ENCODE measurements at regions not wholly inside any gene's neighbourhood (a gene's known extent, or its start where the extent isn't known, plus 50 kb on each side); places are given as distances from the start of the nearest gene placed in this dataset.

DNA sequence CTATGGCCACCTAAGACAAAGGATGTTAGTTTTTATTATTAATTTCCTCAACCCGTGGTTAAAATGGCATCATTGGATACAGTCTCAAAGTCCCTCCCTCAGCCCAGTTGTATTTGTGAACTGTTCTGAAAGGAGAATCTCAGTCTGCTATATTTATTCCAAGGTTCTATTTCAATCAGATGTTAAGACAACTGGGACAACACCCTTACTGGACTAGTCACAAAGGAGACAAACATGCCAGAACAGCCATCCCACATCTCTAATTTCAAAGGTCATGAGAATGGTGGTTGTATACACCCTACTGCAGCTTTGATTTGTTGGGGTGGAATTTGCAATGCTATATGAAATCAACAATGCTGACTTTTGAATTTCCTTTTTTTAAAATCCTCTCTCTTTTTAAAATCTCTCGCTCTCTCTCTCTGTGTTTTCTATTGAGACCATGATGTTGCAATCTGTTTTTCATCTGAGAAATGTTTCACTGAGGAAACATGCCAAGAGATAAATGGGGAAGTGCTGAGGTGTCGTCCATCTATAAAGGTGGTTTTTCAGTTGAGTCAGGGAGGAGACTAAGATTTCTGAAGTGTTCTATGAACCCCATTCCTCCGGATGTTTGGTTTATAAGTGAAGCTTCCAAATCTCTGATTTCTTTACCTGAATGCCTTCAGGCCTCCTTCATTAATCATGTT is 201.5 kb upstream of the GATB start:
- DNase-seq (ENCODE audit: low read depth, low spot score): no peak
- in situ Hi-C loops (cut with HindIII; ENCODE audit: low pct_unique_long_range_greater_than_20kb, low sequenced_read_pairs): no loop called here

DNA sequence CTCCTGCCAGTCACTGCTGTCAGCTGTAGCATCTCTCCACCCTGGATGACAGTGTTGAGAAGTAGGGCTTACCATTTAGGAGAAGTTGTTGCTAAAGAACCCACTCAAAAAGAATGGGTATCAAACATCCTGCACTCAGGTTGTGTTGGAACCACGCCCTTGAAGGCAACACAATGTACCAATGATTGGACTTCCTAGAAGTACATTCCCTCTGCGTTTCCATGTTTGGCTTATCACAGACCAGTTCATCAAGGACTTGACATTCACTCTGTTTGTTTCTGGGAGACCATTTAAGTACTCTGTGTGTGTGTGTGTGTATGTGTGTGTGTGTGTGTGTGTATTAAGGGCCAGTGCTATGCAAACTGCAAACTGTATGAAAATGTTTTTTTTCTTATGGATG is 200.6 kb upstream of the GATB start:
- in situ Hi-C loops (cut with HindIII; ENCODE audit: low pct_unique_long_range_greater_than_20kb, low sequenced_read_pairs): no loop called here
- DNase-seq (ENCODE audit: low read depth, low spot score): no peak

- in situ Hi-C loops (cut with HindIII; ENCODE audit: low pct_unique_long_range_greater_than_20kb, low sequenced_read_pairs): no loop called here
These were observed 199.8 kb upstream of the GATB start for GRCh38 chr4:151960449-151961230.

DNA sequence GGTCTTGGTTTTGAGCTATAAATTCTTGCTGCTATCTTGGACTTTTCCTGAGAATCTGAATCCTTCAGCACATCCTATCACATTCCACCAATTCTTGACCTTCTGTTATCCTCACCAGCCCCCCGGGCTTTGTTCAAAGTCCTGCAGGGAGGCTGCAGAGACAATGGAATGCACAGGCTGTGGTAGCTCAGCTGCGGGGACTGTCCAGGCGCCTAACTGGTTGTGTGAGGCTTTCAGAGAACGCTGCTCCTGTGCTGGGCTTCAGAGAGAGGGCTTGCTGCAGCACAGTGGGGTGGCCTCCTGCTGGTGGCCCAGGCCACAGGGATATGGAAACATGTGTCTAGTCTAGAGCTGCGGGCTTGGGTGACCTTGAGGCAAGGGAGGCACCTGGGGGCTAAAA is 196.3 kb upstream of the GATB start:
- in situ Hi-C loops (cut with HindIII; ENCODE audit: low pct_unique_long_range_greater_than_20kb, low sequenced_read_pairs): no loop called here
- no peak for DNase-seq (ENCODE audit: low read depth, low spot score)

More at GRCh38 chr4:151960449-151961230, 199.8 kb upstream of the GATB start:
- no peak for DNase-seq (ENCODE audit: low read depth, low spot score)

DNA sequence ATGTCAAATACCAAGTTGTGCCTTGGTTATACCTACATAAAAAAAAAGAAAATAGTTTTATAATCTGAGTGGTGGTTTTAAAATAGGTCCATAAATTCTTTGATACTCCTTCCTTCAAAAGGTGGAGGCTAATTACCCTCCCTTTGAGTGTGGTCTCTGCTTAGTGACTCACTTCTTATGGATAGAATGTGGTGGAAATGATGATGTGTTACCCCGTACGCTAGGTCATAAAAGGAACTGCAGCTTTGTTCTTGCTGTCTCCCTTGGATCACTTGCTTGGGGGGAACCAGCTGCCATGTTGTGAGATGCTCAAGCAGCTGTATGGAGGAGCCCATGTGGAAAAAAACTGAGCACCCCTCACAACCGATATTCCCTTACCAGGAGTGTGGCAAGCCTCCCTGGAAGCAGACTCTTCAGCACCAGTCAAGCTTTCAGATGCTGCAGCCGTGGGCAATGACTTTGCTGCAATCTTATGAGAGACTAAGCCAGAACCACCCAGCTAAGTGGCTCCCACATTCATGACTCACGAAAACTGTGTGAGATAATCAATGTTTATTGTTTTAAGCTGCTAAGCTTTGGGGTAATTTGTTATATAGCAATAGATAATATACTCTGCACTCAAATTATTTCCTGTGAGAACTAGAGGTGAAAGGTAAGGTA is 195.0 kb upstream of the GATB start:
- in situ Hi-C loops (cut with HindIII; ENCODE audit: low pct_unique_long_range_greater_than_20kb, low sequenced_read_pairs): no loop called here
- no peak for DNase-seq (ENCODE audit: low read depth, low spot score)

DNA sequence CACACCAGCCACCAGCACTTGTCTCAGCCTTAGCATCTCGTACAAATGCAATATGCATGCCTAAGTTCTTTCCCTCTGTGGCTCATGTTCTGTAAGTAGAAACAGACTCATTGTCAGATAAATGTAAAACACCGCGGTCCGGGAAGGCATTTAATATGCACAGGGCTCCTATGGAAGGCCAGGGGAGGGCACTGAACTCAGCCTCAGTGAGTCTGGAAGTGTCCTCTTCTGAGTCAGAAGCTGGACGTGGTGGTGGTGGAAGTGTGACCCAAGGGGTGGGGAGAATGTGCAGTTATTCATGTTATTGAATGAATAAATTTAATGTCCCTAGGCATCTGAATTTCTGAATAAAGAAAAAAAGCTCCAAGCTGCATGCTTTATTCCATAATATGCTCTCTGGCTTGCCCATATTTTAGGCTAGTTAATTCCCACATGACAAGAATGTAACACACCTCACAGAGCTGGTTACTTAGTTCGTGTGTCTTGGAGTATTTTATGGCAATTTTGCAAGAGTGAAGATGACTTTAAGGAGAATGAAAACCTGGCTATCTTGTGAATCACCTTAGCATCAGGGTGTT is 193.1 kb upstream of the GATB start:
- no peak for DNase-seq (ENCODE audit: low read depth, low spot score)
- in situ Hi-C loops (cut with HindIII; ENCODE audit: low pct_unique_long_range_greater_than_20kb, low sequenced_read_pairs): no loop called here

DNA sequence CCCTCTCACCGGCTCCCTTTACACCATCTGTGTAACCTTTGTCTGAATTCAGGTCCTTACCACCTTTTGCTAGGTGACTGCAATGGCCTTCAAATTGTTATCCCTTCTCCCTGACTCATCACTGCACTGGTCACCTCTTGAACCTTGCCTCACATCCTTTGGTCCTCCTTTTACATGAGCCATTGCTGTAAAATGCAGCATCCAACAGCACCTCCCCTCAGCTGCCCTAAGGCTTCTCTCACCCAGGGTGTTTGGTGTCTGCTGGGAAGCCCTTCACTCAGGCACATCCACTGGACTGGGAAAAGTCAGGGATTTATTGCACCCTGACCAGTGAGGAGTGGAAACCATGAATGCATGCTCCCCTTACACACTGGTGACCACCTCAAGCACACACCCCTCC is 192.5 kb upstream of the GATB start:
- in situ Hi-C loops (cut with HindIII; ENCODE audit: low pct_unique_long_range_greater_than_20kb, low sequenced_read_pairs): no loop called here
- no peak for DNase-seq (ENCODE audit: low read depth, low spot score)

DNA sequence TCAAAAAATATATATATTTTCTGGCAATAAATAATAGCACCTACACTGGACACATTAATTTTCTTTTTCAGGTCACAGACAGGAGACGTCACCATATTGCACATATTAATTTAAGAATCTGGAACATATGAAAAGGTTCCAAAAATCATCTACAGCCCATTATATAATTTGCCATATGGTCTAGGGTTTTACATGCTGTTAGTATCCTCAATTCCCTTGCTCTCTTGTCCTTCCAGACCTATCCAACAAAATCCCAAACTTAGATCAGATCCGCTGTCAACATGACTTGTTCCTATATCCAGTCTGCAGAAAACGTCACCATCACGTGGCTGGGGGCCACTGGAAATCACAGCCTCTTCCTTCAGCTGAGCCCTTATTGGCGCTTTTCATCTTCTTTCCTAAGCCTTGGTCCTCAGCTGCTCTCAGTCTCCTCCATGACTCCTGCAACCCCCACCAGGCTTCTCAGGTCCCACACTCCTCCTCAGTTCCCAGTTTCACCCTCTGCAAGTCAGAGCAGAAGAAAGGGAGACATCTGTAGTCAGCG is 192.0 kb upstream of the GATB start:
- in situ Hi-C loops (cut with HindIII; ENCODE audit: low pct_unique_long_range_greater_than_20kb, low sequenced_read_pairs): no loop called here
- no peak for DNase-seq (ENCODE audit: low read depth, low spot score)

GRCh38 chr4:151952137-151952536 is 191.3 kb upstream of the GATB start:
- DNase-seq (ENCODE audit: low read depth, low spot score): no peak
- in situ Hi-C loops (cut with HindIII; ENCODE audit: low pct_unique_long_range_greater_than_20kb, low sequenced_read_pairs): no loop called here

DNA sequence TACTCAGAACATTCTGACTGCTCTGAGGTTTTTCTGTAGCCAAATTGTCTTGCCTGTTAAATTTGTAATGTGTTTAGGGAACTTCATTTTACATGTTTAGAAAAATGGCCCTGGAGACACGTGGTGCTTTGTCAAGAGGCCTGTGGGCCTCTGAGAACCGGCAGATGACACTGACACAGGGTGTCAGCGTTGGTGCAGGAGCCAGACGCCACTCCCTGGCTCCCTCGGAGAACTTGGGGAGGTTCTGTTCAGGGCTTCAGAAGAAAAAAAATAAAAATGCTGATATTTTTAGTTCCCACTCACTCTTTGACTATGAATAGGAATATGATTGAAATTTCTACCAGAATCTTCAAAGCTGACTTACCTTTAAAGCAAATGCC is 190.9 kb upstream of the GATB start:
- in situ Hi-C loops (cut with HindIII; ENCODE audit: low pct_unique_long_range_greater_than_20kb, low sequenced_read_pairs): no loop called here
- DNase-seq (ENCODE audit: low read depth, low spot score): no peak

DNA sequence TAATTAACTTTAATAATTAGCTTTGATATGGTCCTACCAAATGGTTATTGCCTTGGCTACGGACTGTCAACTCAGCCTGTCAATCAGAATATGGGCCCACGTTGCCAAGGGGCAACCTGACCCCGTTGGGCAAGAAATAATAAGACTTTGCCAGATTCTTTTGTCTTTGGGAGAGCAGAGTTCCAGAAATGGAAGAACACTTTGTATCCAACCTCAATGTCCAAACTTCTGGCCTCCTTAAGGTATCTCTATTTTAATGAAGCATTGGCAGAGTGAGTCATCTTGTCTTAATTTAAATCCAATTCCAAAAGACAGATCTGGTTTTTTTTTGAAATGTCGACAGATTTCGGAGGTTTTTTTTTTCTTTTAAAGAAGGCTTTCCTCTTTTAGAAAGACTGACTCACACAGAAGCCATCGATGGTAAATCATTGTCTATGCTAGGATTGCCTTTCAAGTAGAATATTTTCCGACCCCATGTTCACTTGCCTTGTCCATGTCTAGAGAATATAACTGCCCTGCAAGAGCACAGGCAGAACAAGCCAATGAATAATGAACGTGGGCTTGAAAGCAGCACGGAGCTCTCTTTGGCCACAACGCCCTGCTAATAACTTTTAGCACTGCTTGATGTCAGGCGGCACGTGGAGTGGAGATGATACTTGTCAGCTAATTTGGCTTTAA is 190.3 kb upstream of the GATB start:
- in situ Hi-C loops (cut with HindIII; ENCODE audit: low pct_unique_long_range_greater_than_20kb, low sequenced_read_pairs): no loop called here
- no peak for DNase-seq (ENCODE audit: low read depth, low spot score)

- DNase-seq (ENCODE audit: low read depth, low spot score): no peak
These were observed 187.7 kb upstream of the GATB start for GRCh38 chr4:151948351-151949016.

GRCh38 chr4:151946718-151947117 is 185.9 kb upstream of the GATB start:
- in situ Hi-C loops (cut with HindIII; ENCODE audit: low pct_unique_long_range_greater_than_20kb, low sequenced_read_pairs): no loop called here
- no peak for DNase-seq (ENCODE audit: low read depth, low spot score)

More at GRCh38 chr4:151948351-151949016, 187.7 kb upstream of the GATB start:
- in situ Hi-C loops (cut with HindIII; ENCODE audit: low pct_unique_long_range_greater_than_20kb, low sequenced_read_pairs): no loop called here

DNA sequence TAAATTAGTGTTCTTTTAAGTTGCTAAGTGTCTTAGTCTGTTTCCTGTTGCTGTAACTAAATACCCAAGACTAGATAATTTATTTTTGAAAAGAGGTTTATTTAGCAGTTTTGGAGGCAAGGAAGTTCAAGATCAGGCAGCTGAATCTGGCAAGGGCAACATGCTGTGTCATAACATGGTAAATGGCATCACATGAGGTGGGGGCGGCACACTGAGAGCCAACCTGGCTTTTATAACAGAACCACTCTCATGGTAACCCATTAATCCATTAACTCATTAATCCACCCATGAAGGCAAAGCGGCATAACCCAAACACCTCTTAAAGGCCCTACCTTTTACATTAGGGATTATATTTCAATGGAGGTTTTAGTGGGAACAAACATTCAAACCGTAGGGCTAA is 182.2 kb upstream of the GATB start:
- DNase-seq (ENCODE audit: low read depth, low spot score): no peak
- in situ Hi-C loops (cut with HindIII; ENCODE audit: low pct_unique_long_range_greater_than_20kb, low sequenced_read_pairs): no loop called here

GRCh38 chr4:151940926-151941617 is 180.3 kb upstream of the GATB start:
- no peak for DNase-seq (ENCODE audit: low read depth, low spot score)
- in situ Hi-C loops (cut with HindIII; ENCODE audit: low pct_unique_long_range_greater_than_20kb, low sequenced_read_pairs): no loop called here

- no peak for DNase-seq (ENCODE audit: low read depth, low spot score)
- in situ Hi-C loops (cut with HindIII; ENCODE audit: low pct_unique_long_range_greater_than_20kb, low sequenced_read_pairs): no loop called here
These were observed 179.5 kb upstream of the GATB start for GRCh38 chr4:151940291-151940690.

- DNase-seq (ENCODE audit: low read depth, low spot score): no peak
- in situ Hi-C loops (cut with HindIII; ENCODE audit: low pct_unique_long_range_greater_than_20kb, low sequenced_read_pairs): no loop called here
These were observed 178.9 kb upstream of the GATB start for GRCh38 chr4:151939670-151940069.
